Endothelial cell of hepatic sinusoid (primary cell): ENCODE measurements at regions not wholly inside any gene's neighbourhood (a gene's known extent, or its start where the extent isn't known, plus 50 kb on each side); places are given as distances from the start of the nearest gene placed in this dataset.
"Not testable (repeated sequence)": the region's sequence is repeated elsewhere in the genome, so short reads cannot be mapped to it uniquely, and the experiment has no call there.

Experiments
- in situ Hi-C: cut with HindIII; loops from 2 replicates; pipeline ENCODE4 v1.10.0; 2017; ENCODE audit warnings: low sequenced_read_pairs

- in situ Hi-C loops = no loop called here
Observed at GRCh38 chrX:22758807-22759481, 240.8 kb upstream of the DDX53 start.

GRCh38 chrX:22760513-22761057, 239.2 kb upstream of the DDX53 start:
- in situ Hi-C loops = no loop called here

- in situ Hi-C loops = no loop called here
Observed at GRCh38 chrX:22788221-22788620, 211.5 kb upstream of the DDX53 start.

- in situ Hi-C loops = no loop called here
Observed at GRCh38 chrX:22795671-22796070, 204.1 kb upstream of the DDX53 start.

- in situ Hi-C loops = no loop called here
Observed at GRCh38 chrX:22800360-22800759, 199.4 kb upstream of the DDX53 start.

- in situ Hi-C loops = no loop called here
Observed at GRCh38 chrX:22800806-22801205, 199.0 kb upstream of the DDX53 start.

- in situ Hi-C loops = no loop called here
Observed at GRCh38 chrX:22803353-22803752, 196.4 kb upstream of the DDX53 start.

GRCh38 chrX:22810876-22811275, 188.9 kb upstream of the DDX53 start:
- in situ Hi-C loops = no loop called here

GRCh38 chrX:22818061-22818460, 181.7 kb upstream of the DDX53 start:
- in situ Hi-C loops = no loop called here

GRCh38 chrX:22855693-22856092, 144.1 kb upstream of the DDX53 start:
- in situ Hi-C loops = no loop called here

GRCh38 chrX:22859642-22860041, 140.1 kb upstream of the DDX53 start:
- in situ Hi-C loops = no loop called here

- in situ Hi-C loops = not testable (repeated sequence)
Observed at GRCh38 chrX:22866801-22867200, 133.0 kb upstream of the DDX53 start.

GRCh38 chrX:22882543-22882942, 117.2 kb upstream of the DDX53 start:
- in situ Hi-C loops = no loop called here

- in situ Hi-C loops = no loop called here
Observed at GRCh38 chrX:22889819-22890218, 109.9 kb upstream of the DDX53 start.

GRCh38 chrX:22912616-22913015, 87.1 kb upstream of the DDX53 start:
- in situ Hi-C loops = no loop called here

GRCh38 chrX:22922961-22923360, 76.8 kb upstream of the DDX53 start:
- in situ Hi-C loops = no loop called here

- in situ Hi-C loops = no loop called here
Observed at GRCh38 chrX:22934640-22935039, 65.1 kb upstream of the DDX53 start.

- in situ Hi-C loops = no loop called here
Observed at GRCh38 chrX:22944945-22945344, 54.8 kb upstream of the DDX53 start.
